ENCODE measurements at regions not wholly inside any gene's neighbourhood (a gene's known extent, or its start where the extent isn't known, plus 50 kb on each side); places are given as distances from the start of the nearest gene placed in this dataset.

GRCh38 chr16:20202747-20203146 lies 124.6 kb downstream of the GP2 start:
- Histone ChIP-seq H4K20me1 (ENCODE audit: insufficient read depth, low read length) (no peaks in the 10 kb centered on the region), H3K9ac (ENCODE audit: low read length) (no peak overlapping the region), H2AFZ (ENCODE audit: low read depth, low read length) (no peak overlapping the region), H3K4me1 (ENCODE audit: low read length) (no peaks in the 10 kb centered on the region), H3K4me2 (ENCODE audit: low read length) (no peak overlapping the region), H3K79me2 (ENCODE audit: low read length) (no peaks in the 10 kb centered on the region), H3K36me3 (replicated peaks; ENCODE audit: low read depth, low read length) (no peaks in the 10 kb centered on the region), H3K27ac (ENCODE audit: low read length) (no peak overlapping the region), H3K9me3 (ENCODE audit: insufficient read depth, low read length) (no peaks in the 10 kb centered on the region), H3K4me3 (ENCODE audit: low read length) (no peak overlapping the region), H3K27me3 (ENCODE audit: low read depth, low read length) (peaks cover 50% of the 10 kb centered on the region)
- TF ChIP-seq EZH2phosphoT487 (IDR thresholded peaks at IDR 0.05; ENCODE audit: low read depth) (no peak), CTCF (IDR thresholded peaks at IDR 0.05; ENCODE audit: low read depth, low read length) (no peak)

- H3K79me2 ChIP-seq (ENCODE audit: low read length) = no peaks in the 10 kb centered on the region
- peaks cover 4% of the 10 kb centered on the region; the same call in 1 of the 2 replicates for H3K4me1 ChIP-seq (ENCODE audit: low read length)
- no peak overlapping the region for H3K27ac ChIP-seq (ENCODE audit: low read length)
- no peaks in the 10 kb centered on the region for H3K9me3 ChIP-seq (ENCODE audit: insufficient read depth, low read length)
- no peak overlapping the region for H3K9ac ChIP-seq (ENCODE audit: low read length)
- no peak overlapping the region for H2AFZ ChIP-seq (ENCODE audit: low read depth, low read length)
- peaks cover 53% of the 10 kb centered on the region for H3K27me3 ChIP-seq (ENCODE audit: low read depth, low read length)
- TF ChIP-seq EZH2phosphoT487 (IDR thresholded peaks at IDR 0.05; ENCODE audit: low read depth) (no peak), CTCF (IDR thresholded peaks at IDR 0.05; ENCODE audit: low read depth, low read length) (no peak)
- no peaks in the 10 kb centered on the region for H3K36me3 ChIP-seq (replicated peaks; ENCODE audit: low read depth, low read length)
- no peak overlapping the region for H3K4me3 ChIP-seq (ENCODE audit: low read length)
- no peak overlapping the region for H3K4me2 ChIP-seq (ENCODE audit: low read length)
- no peaks in the 10 kb centered on the region for H4K20me1 ChIP-seq (ENCODE audit: insufficient read depth, low read length)
Measured at GRCh38 chr16:20192801-20193200, 119.1 kb upstream of the GPR139 start.

GRCh38 chr16:20191566-20191965 lies 117.9 kb upstream of the GPR139 start:
- no peaks in the 10 kb centered on the region for H3K9me3 ChIP-seq (ENCODE audit: insufficient read depth, low read length)
- H3K79me2 ChIP-seq (ENCODE audit: low read length) = no peaks in the 10 kb centered on the region
- TF ChIP-seq CTCF (IDR thresholded peaks at IDR 0.05; ENCODE audit: low read depth, low read length) (no peak), EZH2phosphoT487 (IDR thresholded peaks at IDR 0.05; ENCODE audit: low read depth) (no peak)
- H3K9ac ChIP-seq (ENCODE audit: low read length) = no peak overlapping the region
- H3K36me3 ChIP-seq (replicated peaks; ENCODE audit: low read depth, low read length) = no peaks in the 10 kb centered on the region
- H3K4me2 ChIP-seq (ENCODE audit: low read length) = no peak overlapping the region
- H3K4me1 ChIP-seq (ENCODE audit: low read length) = peaks cover 4% of the 10 kb centered on the region; the same call in 1 of the 2 replicates
- no peak overlapping the region for H3K4me3 ChIP-seq (ENCODE audit: low read length)
- H3K27ac ChIP-seq (ENCODE audit: low read length) = no peak overlapping the region
- no peak overlapping the region for H2AFZ ChIP-seq (ENCODE audit: low read depth, low read length)
- H4K20me1 ChIP-seq (ENCODE audit: insufficient read depth, low read length) = no peaks in the 10 kb centered on the region
- H3K27me3 ChIP-seq (ENCODE audit: low read depth, low read length) = peaks cover 49% of the 10 kb centered on the region

GRCh38 chr16:20181949-20182348 lies 108.3 kb upstream of the GPR139 start:
- Histone ChIP-seq H3K4me3 (ENCODE audit: low read length) (no peak overlapping the region), H3K36me3 (replicated peaks; ENCODE audit: low read depth, low read length) (no peaks in the 10 kb centered on the region), H3K9ac (ENCODE audit: low read length) (no peak overlapping the region), H3K27ac (ENCODE audit: low read length) (no peak overlapping the region), H3K79me2 (ENCODE audit: low read length) (no peaks in the 10 kb centered on the region), H3K9me3 (ENCODE audit: insufficient read depth, low read length) (no peaks in the 10 kb centered on the region), H3K27me3 (ENCODE audit: low read depth, low read length) (peaks cover 3% of the 10 kb centered on the region; the same call in 1 of the 2 replicates), H2AFZ (ENCODE audit: low read depth, low read length) (no peak overlapping the region), H3K4me2 (ENCODE audit: low read length) (no peak overlapping the region), H4K20me1 (ENCODE audit: insufficient read depth, low read length) (no peaks in the 10 kb centered on the region), H3K4me1 (ENCODE audit: low read length) (no peaks in the 10 kb centered on the region)
- TF ChIP-seq CTCF (IDR thresholded peaks at IDR 0.05; ENCODE audit: low read depth, low read length) = no peak

Data from OCI-LY3 (cell line).